CD14-positive monocyte (primary cell): ENCODE measurements at regions not wholly inside any gene's neighbourhood (a gene's known extent, or its start where the extent isn't known, plus 50 kb on each side); places are given as distances from the start of the nearest gene placed in this dataset.

Experiments used
- DNase-seq, 3 donors: peaks; one replicate each; pipeline ENCODE4 v3.0.0-alpha.2; 2011 to 2022
- H2AFZ ChIP-seq: 2 replicates; pipeline ENCODE4 v1.6.0; 2012; ENCODE audit warnings: mild to moderate bottlenecking, low read depth, low read length, inconsistent platforms; ENCODE audit not compliant: insufficient read depth, poor library complexity, severe bottlenecking
- H3K27ac ChIP-seq, 2 donors: 1 replicate in 1 of 2; 2 replicates in 1 of 2; pipeline ENCODE4 v1.5.1; 2012 to 2013; ENCODE audit warnings: low read length in 2 of 2, control low read depth in 1 of 2, inconsistent platforms in 1 of 2, low read depth in 1 of 2, mild to moderate bottlenecking in 1 of 2
- H3K27me3 ChIP-seq, 2 donors: one replicate each; pipeline versions ENCODE4 v1.6.0 to v1.6.1; 2011 to 2013; ENCODE audit warnings: low read length in 2 of 2; ENCODE audit not compliant: control insufficient read depth in 2 of 2, insufficient read depth in 2 of 2
- H3K36me3 ChIP-seq, 2 donors: replicated peaks in 1 of 2; 1 replicate in 1 of 2; 2 replicates in 1 of 2; pipeline versions ENCODE4 v1.5.1 to v1.6.1; 2012 to 2013; ENCODE audit warnings: low read length in 2 of 2, control low read depth in 1 of 2, inconsistent platforms in 1 of 2, mild to moderate bottlenecking in 1 of 2; ENCODE audit not compliant: insufficient read depth in 2 of 2, control insufficient read depth in 1 of 2
- H3K4me1 ChIP-seq, 2 donors: 1 replicate in 1 of 2; 2 replicates in 1 of 2; pipeline versions ENCODE4 v1.5.1 to v1.6.1; 2012 to 2013; ENCODE audit warnings: low read length in 2 of 2, control low read depth in 1 of 2, inconsistent platforms in 1 of 2, mild to moderate bottlenecking in 1 of 2, moderate library complexity in 1 of 2; ENCODE audit not compliant: insufficient read depth in 2 of 2, control insufficient read depth in 1 of 2
- H3K4me2 ChIP-seq: replicated peaks from 2 replicates; pipeline ENCODE3; 2012; ENCODE audit warnings: low read length, moderate library complexity, mild to moderate bottlenecking; ENCODE audit not compliant: poor library complexity, severe bottlenecking; ENCODE audit errors: extremely low read depth
- H3K4me3 ChIP-seq, 3 experiments: fragments of 200-600 bp in 1 of 3; sonication (generic) in 1 of 3; replicated peaks in 1 of 3; 1 replicate in 2 of 3; 2 replicates in 1 of 3; pipeline ENCODE4 v1.5.1; 2011 to 2013; ENCODE audit warnings: low read length in 3 of 3, mild to moderate bottlenecking in 3 of 3, control low read depth in 2 of 3, low read depth in 2 of 3, inconsistent platforms in 1 of 3, moderate library complexity in 1 of 3
- H3K79me2 ChIP-seq: 2 replicates; pipeline ENCODE4 v1.6.0; 2012; ENCODE audit warnings: mild to moderate bottlenecking, control low read depth, inconsistent platforms, low read length, moderate library complexity; ENCODE audit not compliant: insufficient read depth
- H3K9ac ChIP-seq: 2 replicates; pipeline ENCODE4 v1.6.0; 2017; ENCODE audit warnings: low read length, mild to moderate bottlenecking; ENCODE audit not compliant: insufficient read depth, poor library complexity, severe bottlenecking
- H3K9me3 ChIP-seq, 2 donors: replicated peaks in 1 of 2; 1 replicate in 1 of 2; 2 replicates in 1 of 2; pipeline versions ENCODE4 v1.5.1 to v1.6.1; 2012 to 2013; ENCODE audit warnings: low read length in 2 of 2, control low read depth in 1 of 2; ENCODE audit not compliant: control insufficient read depth in 1 of 2, insufficient read depth in 1 of 2
- H4K20me1 ChIP-seq: 2 replicates; pipeline ENCODE4 v1.6.0; 2012; ENCODE audit warnings: mild to moderate bottlenecking, low read length, control low read depth, moderate library complexity; ENCODE audit not compliant: insufficient read depth
- H3K27ac Mint-ChIP-seq, 7 donors: one replicate each; pipeline ENCODE4 v1.8.0; 2020; ENCODE audit warnings: mild to moderate bottlenecking in 7 of 7, mixed read lengths in 7 of 7, moderate library complexity in 6 of 7, inconsistent platforms in 2 of 7
- H3K27me3 Mint-ChIP-seq, 3 donors: one replicate each; pipeline ENCODE4 v1.8.0; 2021 to 2022; ENCODE audit warnings: low read depth in 3 of 3, mild to moderate bottlenecking in 3 of 3, mixed read lengths in 3 of 3, moderate library complexity in 3 of 3, inconsistent platforms in 1 of 3
- H3K36me3 Mint-ChIP-seq, 2 donors: one replicate each; pipeline ENCODE4 v1.8.0; 2020; ENCODE audit warnings: mixed read lengths in 2 of 2, inconsistent platforms in 1 of 2, mild to moderate bottlenecking in 1 of 2
- H3K4me1 Mint-ChIP-seq: one replicate; pipeline ENCODE4 v1.8.0; 2020; ENCODE audit warnings: mild to moderate bottlenecking, mixed read lengths
- H3K4me3 Mint-ChIP-seq, 2 donors: one replicate each; pipeline ENCODE4 v1.8.0; 2020; ENCODE audit warnings: mild to moderate bottlenecking in 2 of 2, mixed read lengths in 2 of 2, moderate library complexity in 1 of 2
- H3K9me3 Mint-ChIP-seq, 7 donors: one replicate each; pipeline ENCODE4 v1.8.0; 2020 to 2022; ENCODE audit warnings: mixed read lengths in 7 of 7, mild to moderate bottlenecking in 6 of 7, moderate library complexity in 6 of 7, inconsistent platforms in 2 of 7
- CTCF ChIP-seq: fragments of 200-600 bp; IDR thresholded peaks from one replicate; pipeline ENCODE4 v1.8.0; 2022; ENCODE audit warnings: antibody characterized with exemption, mild to moderate bottlenecking
- WGBS: methylation state at CpG from one replicate; pipeline ENCODE4 v1.1.5; 2013; ENCODE audit warnings: missing lambda C conversion rate; ENCODE audit not compliant: insufficient coverage; 5-methylcytosine and 5-hydroxymethylcytosine counted together
- intact Hi-C, 2 donors: fragments of 100-400 bp; cut with micrococcal nuclease; formaldehyde crosslinking; loops; one replicate each; pipeline versions ENCODE4 v1.15.0 to v1.15.1; 2023

DNA sequence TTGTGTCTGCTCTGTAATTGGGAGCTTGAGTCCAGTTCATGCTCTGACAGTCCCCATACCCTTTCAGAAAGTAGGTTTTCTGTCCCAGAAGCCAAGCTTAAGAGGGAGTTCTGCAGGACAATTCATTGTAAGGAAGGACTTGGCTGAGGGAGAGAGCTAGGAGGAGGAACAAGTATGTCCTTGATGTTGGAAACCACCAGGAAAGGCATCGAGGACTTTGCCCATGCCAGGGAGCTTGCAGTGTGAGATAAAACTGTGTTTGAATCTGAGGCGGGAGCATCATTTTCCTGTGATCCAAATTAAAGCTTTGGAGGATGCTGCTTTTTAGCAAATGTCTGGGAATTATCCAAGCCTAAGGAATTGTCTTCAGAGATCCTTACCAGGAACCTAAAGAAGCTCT lies 175.3 kb downstream of the EMP1 start:
- H4K20me1 ChIP-seq: no peaks in the 10 kb centered on the region
- no peaks in the 10 kb centered on the region for H3K36me3 Mint-ChIP-seq
- intact Hi-C loops: no loop called here
- no peak overlapping the region for H2AFZ ChIP-seq
- H3K4me3 Mint-ChIP-seq: no peak overlapping the region
- no peak overlapping the region for H3K4me3 ChIP-seq
- H3K9me3 Mint-ChIP-seq: peaks cover 0 to 4% (median 0%) of the 10 kb centered on the region in 7 donors
- no peaks in the 10 kb centered on the region for H3K36me3 ChIP-seq
- TF ChIP-seq CTCF: no peak
- no peak overlapping the region for H3K27ac Mint-ChIP-seq
- no peak overlapping the region for H3K4me2 ChIP-seq
- H3K27ac ChIP-seq: no peak overlapping the region
- H3K79me2 ChIP-seq: no peaks in the 10 kb centered on the region
- H3K4me1 Mint-ChIP-seq: no peaks in the 10 kb centered on the region
- no peaks in the 10 kb centered on the region for H3K9me3 ChIP-seq
- no peak overlapping the region for H3K9ac ChIP-seq
- H3K4me1 ChIP-seq: no peaks in the 10 kb centered on the region
- no peaks in the 10 kb centered on the region for H3K27me3 ChIP-seq
- peaks cover 0 to 4% (median 3%) of the 10 kb centered on the region in 3 donors for H3K27me3 Mint-ChIP-seq
- WGBS: 89% methylated on average over 2 of the region's 2 CpGs
- DNase-seq: no peak

DNA sequence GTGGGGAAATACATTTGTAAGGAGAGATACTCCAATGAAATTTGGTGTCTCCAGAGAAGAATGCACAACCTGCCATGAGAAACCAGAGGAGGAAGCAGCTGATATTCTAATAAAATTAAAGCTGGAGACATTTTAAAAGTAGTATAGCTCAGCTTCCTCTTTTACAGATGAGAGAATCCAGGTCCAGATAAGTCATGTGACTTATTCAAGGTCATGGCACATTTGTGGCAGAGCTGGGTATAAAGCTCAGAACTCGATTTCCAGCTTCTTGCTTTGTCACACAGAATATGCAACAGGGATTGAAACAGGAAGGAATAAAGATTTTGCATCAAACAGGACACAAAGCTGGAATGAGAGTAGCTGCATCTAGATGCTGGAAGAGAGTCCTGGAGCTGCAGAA lies 174.8 kb downstream of the EMP1 start:
- no peaks in the 10 kb centered on the region for H4K20me1 ChIP-seq
- Mint-ChIP-seq H3K4me1 (no peaks in the 10 kb centered on the region), H3K27ac (no peak overlapping the region), H3K4me3 (no peak overlapping the region), H3K36me3 (no peaks in the 10 kb centered on the region), H3K27me3 (peaks cover 0 to 4% (median 3%) of the 10 kb centered on the region in 3 donors), H3K9me3 (peaks cover 0 to 4% (median 0%) of the 10 kb centered on the region in 7 donors)
- no peak overlapping the region for H2AFZ ChIP-seq
- H3K9ac ChIP-seq: no peak overlapping the region
- DNase-seq: no peak
- no peaks in the 10 kb centered on the region for H3K9me3 ChIP-seq
- H3K27me3 ChIP-seq: no peaks in the 10 kb centered on the region
- H3K36me3 ChIP-seq: no peaks in the 10 kb centered on the region
- no peak overlapping the region for H3K4me3 ChIP-seq
- no peaks in the 10 kb centered on the region for H3K79me2 ChIP-seq
- no peak for TF ChIP-seq CTCF
- intact Hi-C loops: no loop called here
- no peak overlapping the region for H3K4me2 ChIP-seq
- WGBS: 75% methylated on average over 1 of the region's 1 CpG
- H3K4me1 ChIP-seq: no peaks in the 10 kb centered on the region
- no peak overlapping the region for H3K27ac ChIP-seq
